Mammary epithelial cell (primary cell): ENCODE measurements at regions not wholly inside any gene's neighbourhood (a gene's known extent, or its start where the extent isn't known, plus 50 kb on each side); places are given as distances from the start of the nearest gene placed in this dataset.

Experiments used
- CTCF ChIP-seq, 2 donors: IDR thresholded peaks in 1 of 2; conservative IDR thresholded peaks in 1 of 2; 2 replicates each; pipeline ENCODE4 v1.5.1; 2011 to 2012; ENCODE audit warnings: inconsistent platforms in 2 of 2, low read length in 2 of 2, mild to moderate bottlenecking in 2 of 2, control low read depth in 1 of 2, low read depth in 1 of 2; ENCODE audit not compliant: insufficient read depth in 1 of 2; ENCODE audit errors: extremely low read depth in 1 of 2
- EZH2 ChIP-seq: IDR thresholded peaks from 2 replicates; pipeline ENCODE4 v1.6.1; 2012; ENCODE audit warnings: low read length, inconsistent platforms, borderline replicate concordance

GRCh38 chr20:22752324-22752723 lies 168.0 kb upstream of the FOXA2 start:
- TF ChIP-seq EZH2 (no peak), CTCF (conservative IDR thresholded peaks at IDR 0.05 in 1 of 2, IDR thresholded peaks at IDR 0.05 in 1 of 2; ENCODE audit: extremely low read depth in 1 of 2, insufficient read depth in 1 of 2, low read depth in 1 of 2, low read length in 2 of 2) (no peak)
